ENCODE measurements at regions not wholly inside any gene's neighbourhood (a gene's known extent, or its start where the extent isn't known, plus 50 kb on each side); places are given as distances from the start of the nearest gene placed in this dataset.

GRCh38 chr16:55031481-55031880 lies 100.8 kb downstream of the IRX5 start:
- no peak overlapping the region for H3K27ac ChIP-seq
- H3K4me3 ChIP-seq = no peak overlapping the region
- no peaks in the 10 kb centered on the region for H3K27me3 ChIP-seq
- no peak for DNase-seq (ENCODE audit: low spot score in 2 of 2)
- no peaks in the 10 kb centered on the region for H3K36me3 ChIP-seq
- TF ChIP-seq POLR2AphosphoS5 (IDR thresholded peaks at IDR 0.05) (no peak), POLR2A (IDR thresholded peaks at IDR 0.05) (no peak)
- TF ChIP-seq, protein P1, sequence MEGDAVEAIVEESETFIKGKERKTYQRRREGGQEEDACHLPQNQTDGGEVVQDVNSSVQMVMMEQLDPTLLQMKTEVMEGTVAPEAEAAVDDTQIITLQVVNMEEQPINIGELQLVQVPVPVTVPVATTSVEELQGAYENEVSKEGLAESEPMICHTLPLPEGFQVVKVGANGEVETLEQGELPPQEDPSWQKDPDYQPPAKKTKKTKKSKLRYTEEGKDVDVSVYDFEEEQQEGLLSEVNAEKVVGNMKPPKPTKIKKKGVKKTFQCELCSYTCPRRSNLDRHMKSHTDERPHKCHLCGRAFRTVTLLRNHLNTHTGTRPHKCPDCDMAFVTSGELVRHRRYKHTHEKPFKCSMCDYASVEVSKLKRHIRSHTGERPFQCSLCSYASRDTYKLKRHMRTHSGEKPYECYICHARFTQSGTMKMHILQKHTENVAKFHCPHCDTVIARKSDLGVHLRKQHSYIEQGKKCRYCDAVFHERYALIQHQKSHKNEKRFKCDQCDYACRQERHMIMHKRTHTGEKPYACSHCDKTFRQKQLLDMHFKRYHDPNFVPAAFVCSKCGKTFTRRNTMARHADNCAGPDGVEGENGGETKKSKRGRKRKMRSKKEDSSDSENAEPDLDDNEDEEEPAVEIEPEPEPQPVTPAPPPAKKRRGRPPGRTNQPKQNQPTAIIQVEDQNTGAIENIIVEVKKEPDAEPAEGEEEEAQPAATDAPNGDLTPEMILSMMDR (IDR thresholded peaks at IDR 0.05) = no peak
- H3K9me3 ChIP-seq = peaks cover 17 to 23% of the 10 kb centered on the region in 2 donors
- intact Hi-C loops (cut with DNase I; ENCODE audit: low total_unique reads) = no loop called here
- H3K4me1 ChIP-seq = no peaks in the 10 kb centered on the region

DNA sequence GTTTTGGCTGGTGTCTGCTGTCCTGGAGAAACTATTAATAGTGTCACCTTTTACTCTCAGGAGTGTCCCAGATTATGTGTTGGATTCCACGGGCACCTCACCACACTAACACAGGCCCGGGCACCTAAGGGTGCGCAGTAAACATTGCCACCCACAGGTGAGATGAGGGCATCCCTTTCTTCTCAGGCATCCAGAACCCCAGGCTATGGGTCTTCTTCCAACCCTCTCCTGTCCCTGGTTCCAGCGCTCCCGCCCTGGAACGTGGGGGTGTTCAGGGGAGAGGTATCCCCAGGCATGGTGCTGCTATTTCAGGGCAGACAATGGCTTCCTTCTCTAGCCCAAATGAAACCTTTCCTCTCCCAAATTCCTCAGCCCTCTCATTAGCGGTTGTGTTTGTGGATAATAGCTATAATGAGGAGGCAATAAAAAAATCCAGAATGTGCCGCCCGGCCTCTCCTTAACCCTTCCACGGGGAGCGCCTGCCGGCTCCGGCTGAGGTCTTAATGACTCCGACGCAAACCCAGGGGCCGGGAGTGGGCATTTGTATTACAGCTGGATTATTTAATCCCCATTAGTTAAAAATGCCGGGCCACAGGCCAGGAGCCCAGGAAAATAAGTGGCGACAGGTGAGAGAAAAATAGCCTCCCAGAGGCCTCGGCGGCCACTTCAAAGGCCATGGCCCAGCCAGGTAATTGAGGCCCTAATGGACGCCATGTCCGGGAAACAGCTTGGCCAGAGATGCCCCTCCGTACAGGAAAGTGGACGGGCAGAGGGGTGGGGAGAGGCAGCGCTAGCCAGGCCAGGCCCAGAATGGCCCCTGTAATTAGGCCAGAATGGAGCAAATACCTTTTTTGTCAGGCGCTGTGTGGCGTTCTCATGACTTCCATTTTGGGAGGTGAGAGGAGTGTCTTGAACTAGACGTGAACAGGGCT lies 102.8 kb downstream of the IRX5 start:
- Histone ChIP-seq H3K4me1 (no peaks in the 10 kb centered on the region), H3K27me3 (no peaks in the 10 kb centered on the region), H3K27ac (peak overlapping the region in 1 of 2 donors; percentile 43), H3K9me3 (peaks cover 5 to 15% of the 10 kb centered on the region in 2 donors), H3K36me3 (no peaks in the 10 kb centered on the region), H3K4me3 (peak overlapping the region in 1 of 3 donors; percentile 19)
- TF ChIP-seq, protein P1 (IDR thresholded peaks at IDR 0.05) = no peak
- TF ChIP-seq POLR2AphosphoS5 (IDR thresholded peaks at IDR 0.05) (no peak), POLR2A (IDR thresholded peaks at IDR 0.05) (no peak)
- no peak for DNase-seq (ENCODE audit: low spot score in 2 of 2)
- intact Hi-C loops (cut with DNase I; ENCODE audit: low total_unique reads) = no loop called here

- Histone ChIP-seq H3K27ac (no peak overlapping the region), H3K4me1 (no peaks in the 10 kb centered on the region), H3K27me3 (no peaks in the 10 kb centered on the region), H3K9me3 (peaks cover 0 to under 1% of the 10 kb centered on the region in 2 donors), H3K4me3 (no peak overlapping the region), H3K36me3 (no peaks in the 10 kb centered on the region)
- no peak for DNase-seq (ENCODE audit: low spot score in 2 of 2)
- TF ChIP-seq, protein P1 (IDR thresholded peaks at IDR 0.05) = no peak
- TF ChIP-seq POLR2A (IDR thresholded peaks at IDR 0.05) = no peak
- TF ChIP-seq POLR2AphosphoS5 (IDR thresholded peaks at IDR 0.05) = no peak
- intact Hi-C loops (cut with DNase I; ENCODE audit: low total_unique reads) = no loop called here
Measured at GRCh38 chr16:55035029-55035428, 104.4 kb downstream of the IRX5 start.

DNA sequence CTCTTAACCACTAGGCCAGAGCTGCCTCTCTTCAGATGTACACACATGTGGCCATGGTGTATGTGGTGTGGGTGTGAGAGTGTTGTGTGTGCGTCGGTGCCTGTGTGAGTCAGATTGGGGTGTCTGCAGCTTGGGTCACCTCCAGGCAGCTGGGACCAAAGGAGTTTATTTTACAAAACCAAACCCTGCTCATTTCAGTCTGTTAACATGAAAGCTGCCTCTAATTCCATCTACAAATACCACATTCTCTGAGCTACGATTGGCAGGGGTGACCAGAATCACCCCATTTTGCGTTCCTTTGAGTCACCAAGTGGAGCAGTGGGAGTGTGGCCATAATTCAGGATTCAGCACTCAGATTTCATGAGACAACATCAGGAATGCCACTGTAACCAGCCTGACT lies 105.3 kb downstream of the IRX5 start:
- Histone ChIP-seq H3K4me3 (no peak overlapping the region), H3K36me3 (no peaks in the 10 kb centered on the region), H3K4me1 (no peaks in the 10 kb centered on the region), H3K9me3 (no peaks in the 10 kb centered on the region), H3K27me3 (no peaks in the 10 kb centered on the region), H3K27ac (no peak overlapping the region)
- intact Hi-C loops (cut with DNase I; ENCODE audit: low total_unique reads) = no loop called here
- TF ChIP-seq, protein P1 (IDR thresholded peaks at IDR 0.05) = no peak
- no peak for TF ChIP-seq POLR2A (IDR thresholded peaks at IDR 0.05)
- TF ChIP-seq POLR2AphosphoS5 (IDR thresholded peaks at IDR 0.05) = no peak
- DNase-seq (ENCODE audit: low spot score in 2 of 2) = no peak

GRCh38 chr16:55036371-55036821 lies 105.7 kb downstream of the IRX5 start:
- no peaks in the 10 kb centered on the region for H3K4me1 ChIP-seq
- H3K27me3 ChIP-seq = no peaks in the 10 kb centered on the region
- H3K4me3 ChIP-seq = no peak overlapping the region
- TF ChIP-seq, protein P1 (IDR thresholded peaks at IDR 0.05) = no peak
- TF ChIP-seq POLR2A (IDR thresholded peaks at IDR 0.05) (no peak), POLR2AphosphoS5 (IDR thresholded peaks at IDR 0.05) (no peak)
- DNase-seq (ENCODE audit: low spot score in 2 of 2) = no peak
- no peak overlapping the region for H3K27ac ChIP-seq
- no peaks in the 10 kb centered on the region for H3K9me3 ChIP-seq
- intact Hi-C loops (cut with DNase I; ENCODE audit: low total_unique reads) = no loop called here
- H3K36me3 ChIP-seq = no peaks in the 10 kb centered on the region
